GM20431 (cell line): ENCODE measurements at regions not wholly inside any gene's neighbourhood (a gene's known extent, or its start where the extent isn't known, plus 50 kb on each side); places are given as distances from the start of the nearest gene placed in this dataset.
"Not testable (repeated sequence)": the region's sequence is repeated elsewhere in the genome, so short reads cannot be mapped to it uniquely, and the experiment has no call there.

Experiments
- in situ Hi-C: fragments of 300-500 bp; cut with MseI, MboI; formaldehyde crosslinking; loops from one replicate; pipeline ENCODE4 v1.15.0; 2020; ENCODE audit warnings: low sequenced_read_pairs; ENCODE audit not compliant: unreplicated experiment

- in situ Hi-C loops: no loop called here
Observed at GRCh38 chr6:74467533-74468215, 738.2 kb downstream of the COL12A1 start.

- in situ Hi-C loops: no loop called here
Observed at GRCh38 chr6:74466572-74466971, 739.3 kb downstream of the COL12A1 start.

GRCh38 chr6:74459260-74459659 lies 746.6 kb downstream of the COL12A1 start:
- in situ Hi-C loops: no loop called here

GRCh38 chr6:74458536-74458935 lies 747.3 kb downstream of the COL12A1 start:
- in situ Hi-C loops: no loop called here

GRCh38 chr6:74455786-74456185 lies 750.1 kb downstream of the COL12A1 start:
- in situ Hi-C loops: no loop called here

GRCh38 chr6:74451953-74452352 lies 753.9 kb downstream of the COL12A1 start:
- in situ Hi-C loops: no loop called here

- in situ Hi-C loops: no loop called here
Observed at GRCh38 chr6:74448850-74449249, 752.8 kb downstream of the CD109 start.

- in situ Hi-C loops: no loop called here
Observed at GRCh38 chr6:74447013-74447412, 751.0 kb downstream of the CD109 start.

GRCh38 chr6:74439123-74439811 lies 743.3 kb downstream of the CD109 start:
- in situ Hi-C loops: no loop called here

GRCh38 chr6:74438395-74438794 lies 742.4 kb downstream of the CD109 start:
- in situ Hi-C loops: not testable (repeated sequence)

GRCh38 chr6:74434171-74434570 lies 738.2 kb downstream of the CD109 start:
- in situ Hi-C loops: no loop called here

- in situ Hi-C loops: no loop called here
Observed at GRCh38 chr6:74431873-74432580, 736.0 kb downstream of the CD109 start.

- in situ Hi-C loops: loop anchor here (25.0 kb wide), 1 partner anchor 792 kb away; the partner anchor contains the start of gene COL12A1
Observed at GRCh38 chr6:74420221-74420620, 724.2 kb downstream of the CD109 start.

GRCh38 chr6:74415056-74415455 lies 719.1 kb downstream of the CD109 start:
- in situ Hi-C loops: loop anchor here (25.0 kb wide), 1 partner anchor 797 kb away; the partner anchor contains the start of gene COL12A1

- in situ Hi-C loops: loop anchor here (25.0 kb wide), 1 partner anchor 802 kb away; the partner anchor contains the start of gene COL12A1
Observed at GRCh38 chr6:74410630-74411029, 714.6 kb downstream of the CD109 start.

- in situ Hi-C loops: loop anchor here (25.0 kb wide), 1 partner anchor 803 kb away; the partner anchor contains the start of gene COL12A1
Observed at GRCh38 chr6:74409447-74409846, 713.4 kb downstream of the CD109 start.

- in situ Hi-C loops: loop anchor here (25.0 kb wide), 1 partner anchor 803 kb away; the partner anchor contains the start of gene COL12A1
Observed at GRCh38 chr6:74408844-74409243, 712.8 kb downstream of the CD109 start.

- in situ Hi-C loops: loop anchor here (25.0 kb wide), 1 partner anchor 808 kb away; the partner anchor contains the start of gene COL12A1
Observed at GRCh38 chr6:74404366-74404765, 708.4 kb downstream of the CD109 start.

GRCh38 chr6:74402781-74403180 lies 706.8 kb downstream of the CD109 start:
- in situ Hi-C loops: loop anchor here (25.0 kb wide), 1 partner anchor 810 kb away; the partner anchor contains the start of gene COL12A1

- in situ Hi-C loops: not testable (repeated sequence)
Observed at GRCh38 chr6:74378437-74378836, 682.4 kb downstream of the CD109 start.
